ENCODE measurements at regions not wholly inside any gene's neighbourhood (a gene's known extent, or its start where the extent isn't known, plus 50 kb on each side); places are given as distances from the start of the nearest gene placed in this dataset.
A peak's percentile ranks its signal among the peaks of the same experiment; 100 is the strongest.

- Histone ChIP-seq H3K27ac (no peak overlapping the region), H3K4me1 (no peaks in the 10 kb centered on the region), H3K4me3 (no peak overlapping the region), H3K36me3 (no peaks in the 10 kb centered on the region), H3K9me3 (no peaks in the 10 kb centered on the region), H3K27me3 (no peaks in the 10 kb centered on the region)
- TF ChIP-seq POLR2A (IDR thresholded peaks at IDR 0.05), result no peak
- TF ChIP-seq CTCF (IDR thresholded peaks at IDR 0.05), result no peak
- DNase-seq (no peak), ATAC-seq (no peak)
- intact Hi-C loops (cut with DNase I), result no loop called here
- 63 to 78% (median 66%) methylated on average over 4 to 6 of the region's 6 CpGs for WGBS, 4 donors
These were observed 1049.9 kb upstream of the TENM3 start for GRCh38 chr4:181193131-181193930.

GRCh38 chr4:181194096-181194495 lies 1049.1 kb upstream of the TENM3 start:
- ATAC-seq (no peak), DNase-seq (no peak)
- H3K4me3 ChIP-seq, result no peak overlapping the region
- H3K27ac ChIP-seq, result no peak overlapping the region
- no peak for TF ChIP-seq POLR2A (IDR thresholded peaks at IDR 0.05)
- no peaks in the 10 kb centered on the region for H3K4me1 ChIP-seq
- no peaks in the 10 kb centered on the region for H3K36me3 ChIP-seq
- H3K27me3 ChIP-seq, result no peaks in the 10 kb centered on the region
- intact Hi-C loops (cut with DNase I), result no loop called here
- WGBS, 4 donors, result 79 to 85% (median 84%) methylated on average over 5 of the region's 5 CpGs
- no peaks in the 10 kb centered on the region for H3K9me3 ChIP-seq

- no peak for DNase-seq
- ATAC-seq, result no peak
- Histone ChIP-seq H3K4me1 (peaks cover 0 to 6% (median 0%) of the 10 kb centered on the region in 12 donors), H3K36me3 (no peaks in the 10 kb centered on the region), H3K27ac (no peak overlapping the region), H3K27me3 (no peaks in the 10 kb centered on the region), H3K9me3 (no peaks in the 10 kb centered on the region), H3K4me3 (no peak overlapping the region)
- TF ChIP-seq POLR2A (IDR thresholded peaks at IDR 0.05) (no peak), CTCF (IDR thresholded peaks at IDR 0.05) (no peak)
- intact Hi-C loops (cut with DNase I), result no loop called here
- WGBS, 4 donors, result 56 to 64% (median 60%) methylated on average over 5 of the region's 5 CpGs
These were observed 1043.1 kb upstream of the TENM3 start for GRCh38 chr4:181200076-181200475.

GRCh38 chr4:181202240-181202639 lies 1041.0 kb upstream of the TENM3 start:
- Histone ChIP-seq H3K36me3 (no peaks in the 10 kb centered on the region), H3K27me3 (no peaks in the 10 kb centered on the region), H3K9me3 (no peaks in the 10 kb centered on the region), H3K4me3 (no peak overlapping the region), H3K27ac (no peak overlapping the region), H3K4me1 (peaks cover 0 to 6% (median 0%) of the 10 kb centered on the region in 12 donors)
- no peak for TF ChIP-seq POLR2A (IDR thresholded peaks at IDR 0.05)
- no peak for TF ChIP-seq CTCF (IDR thresholded peaks at IDR 0.05)
- no peak for DNase-seq
- WGBS, 4 donors, result 55 to 65% (median 62%) methylated on average over 5 of the region's 5 CpGs
- ATAC-seq, result no peak
- intact Hi-C loops (cut with DNase I), result no loop called here

- Histone ChIP-seq H3K4me1 (peaks cover 0 to 6% (median 0%) of the 10 kb centered on the region in 12 donors), H3K4me3 (no peak overlapping the region), H3K27me3 (no peaks in the 10 kb centered on the region), H3K36me3 (no peaks in the 10 kb centered on the region), H3K9me3 (no peaks in the 10 kb centered on the region), H3K27ac (no peak overlapping the region)
- peak in 2 of 4 donors; percentile 57 to 59 for ATAC-seq
- WGBS, 4 donors, result 44 to 55% (median 46%) methylated on average over 4 of the region's 4 CpGs
- intact Hi-C loops (cut with DNase I), result no loop called here
- DNase-seq, result no peak
- TF ChIP-seq CTCF (IDR thresholded peaks at IDR 0.05), result no peak
- no peak for TF ChIP-seq POLR2A (IDR thresholded peaks at IDR 0.05)
These were observed 1039.1 kb upstream of the TENM3 start for GRCh38 chr4:181204109-181204508.

Data from heart left ventricle (tissue), 16 donors.